Activated CD4-positive, alpha-beta T cell treated with anti-CD3 and anti-CD28 coated beads, Interleukin-2, amount 50 U/mL, for 16 hours (primary cell): ENCODE measurements at regions not wholly inside any gene's neighbourhood (a gene's known extent, or its start where the extent isn't known, plus 50 kb on each side); places are given as distances from the start of the nearest gene placed in this dataset.

Experiments
- DNase-seq: peaks from one replicate; pipeline ENCODE4 v3.0.0-alpha.2; 2020

DNA sequence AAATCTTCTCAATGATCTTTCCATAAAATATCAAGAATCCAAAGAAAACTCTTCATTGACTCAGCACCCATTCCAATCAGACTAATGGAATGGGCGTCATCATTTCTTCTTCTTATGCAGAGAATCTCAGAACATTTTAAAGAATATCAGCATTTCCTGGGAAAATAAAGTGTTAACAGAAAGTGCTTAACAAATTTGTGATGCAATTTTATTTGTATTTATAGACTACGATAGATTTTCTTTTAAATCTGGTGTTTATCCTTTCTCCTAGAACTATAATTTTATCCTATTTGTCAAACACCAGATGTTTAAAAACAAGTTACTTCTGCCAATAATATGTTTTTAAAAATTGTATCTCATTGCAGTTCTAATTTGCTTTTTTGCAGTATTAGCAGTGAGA is 330.7 kb downstream of the COL12A1 start:
- DNase-seq: no peak

DNA sequence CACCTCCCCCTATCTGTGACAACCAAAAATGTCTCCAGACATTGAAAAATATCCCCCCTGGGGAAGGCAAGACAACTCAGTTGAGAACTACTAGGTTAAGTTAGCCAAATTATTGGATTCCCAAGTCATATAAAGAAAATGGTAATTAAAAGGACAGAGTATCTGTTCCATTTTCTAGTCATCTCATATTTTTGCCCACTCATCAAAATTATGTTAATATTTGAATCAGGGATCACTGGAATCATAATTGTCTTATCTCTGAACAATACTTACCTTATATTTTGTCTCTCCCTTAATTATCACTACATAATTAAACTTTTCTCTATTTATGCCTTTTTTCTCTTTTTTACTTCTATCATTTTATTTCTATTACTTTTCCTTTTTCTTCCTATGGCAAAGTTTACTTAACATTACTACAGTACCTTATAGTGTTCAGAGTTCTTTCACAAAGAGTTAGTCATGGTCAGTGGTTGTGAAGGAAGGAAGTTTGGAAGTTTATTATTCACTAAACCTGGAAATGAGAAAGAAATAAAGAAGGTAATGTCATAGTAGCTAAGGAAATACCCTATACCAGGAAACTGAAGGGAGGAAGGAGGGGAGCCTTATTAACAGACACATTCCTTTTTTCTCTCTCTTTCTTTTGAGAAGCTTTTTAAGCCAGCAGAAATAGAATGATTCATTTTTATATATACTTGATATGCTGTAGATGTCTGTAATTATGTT is 332.9 kb downstream of the COL12A1 start:
- DNase-seq: no peak

DNA sequence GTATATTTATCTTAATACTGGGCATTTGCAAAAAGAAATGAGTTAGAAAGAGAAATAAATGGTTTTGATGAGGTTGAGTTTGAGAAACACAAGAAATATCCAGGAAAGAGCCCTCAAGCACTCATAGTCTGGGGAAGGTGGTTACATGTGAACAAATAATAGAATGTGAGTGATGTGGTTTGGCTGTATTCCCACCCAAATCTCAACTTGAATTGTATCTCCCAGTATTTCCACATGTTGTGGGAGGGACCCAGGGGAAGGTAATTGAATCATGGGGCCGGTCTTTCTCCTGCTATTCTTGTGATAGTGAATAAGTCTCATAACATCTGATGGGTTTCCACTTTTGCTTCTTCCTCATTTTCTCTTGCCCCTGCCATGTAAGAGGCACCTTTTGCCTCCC is 334.1 kb downstream of the COL12A1 start:
- DNase-seq: no peak

DNA sequence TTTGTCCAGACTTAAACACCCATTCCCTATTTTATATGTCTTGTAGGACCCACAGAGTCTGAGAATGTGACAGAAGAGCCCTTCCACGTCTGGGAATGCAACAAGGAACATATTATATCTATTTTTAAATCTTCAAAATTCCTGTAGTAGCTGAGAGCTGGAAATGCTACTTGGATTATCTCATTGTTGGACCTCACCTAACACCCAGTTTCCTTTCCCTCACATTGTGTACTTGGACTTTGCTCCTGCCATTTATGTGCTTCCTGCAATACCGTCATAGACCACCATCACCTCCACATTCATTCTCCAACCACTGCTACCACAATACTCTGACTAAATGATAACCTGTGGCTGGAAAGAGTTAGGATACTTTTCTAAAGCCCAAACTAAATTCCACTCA is 335.4 kb downstream of the COL12A1 start:
- DNase-seq: no peak

DNA sequence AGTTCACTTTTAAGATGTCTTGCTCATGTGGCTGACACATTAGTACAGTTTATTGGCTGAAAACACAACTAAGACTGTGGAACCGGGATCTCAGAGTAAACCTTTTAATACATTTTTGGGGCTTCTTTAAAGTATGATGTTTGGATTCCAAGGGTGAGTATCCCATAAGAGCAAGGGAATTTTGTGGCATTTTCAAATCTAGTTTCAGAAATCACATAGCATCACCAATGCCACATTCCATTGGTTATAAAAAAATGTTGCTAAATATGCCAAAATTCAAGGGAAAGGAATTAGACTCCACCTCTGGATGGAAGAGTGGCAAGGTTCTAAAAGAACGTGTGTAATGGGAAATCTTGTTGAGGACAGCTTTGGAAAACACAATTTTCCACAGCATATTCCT is 338.6 kb downstream of the COL12A1 start:
- no peak for DNase-seq

DNA sequence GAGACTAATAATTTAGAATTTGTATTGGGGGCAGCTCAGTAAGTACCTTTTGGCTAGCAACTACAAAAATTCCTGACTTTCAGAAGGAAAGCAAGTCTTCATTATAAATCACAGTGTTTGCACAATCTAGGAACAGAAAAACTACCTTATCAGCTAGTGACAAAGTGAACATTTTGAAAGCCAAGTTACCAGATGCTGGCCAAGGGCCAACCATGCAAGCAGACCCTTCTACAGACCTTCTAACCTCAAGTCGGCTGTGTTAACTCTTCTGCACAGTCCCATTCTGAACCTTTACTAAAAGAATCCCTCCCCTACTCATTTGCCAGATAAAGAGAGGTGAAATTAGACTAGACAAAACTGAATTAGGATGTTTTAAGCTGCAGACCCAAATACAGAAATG is 341.9 kb downstream of the COL12A1 start:
- no peak for DNase-seq

DNA sequence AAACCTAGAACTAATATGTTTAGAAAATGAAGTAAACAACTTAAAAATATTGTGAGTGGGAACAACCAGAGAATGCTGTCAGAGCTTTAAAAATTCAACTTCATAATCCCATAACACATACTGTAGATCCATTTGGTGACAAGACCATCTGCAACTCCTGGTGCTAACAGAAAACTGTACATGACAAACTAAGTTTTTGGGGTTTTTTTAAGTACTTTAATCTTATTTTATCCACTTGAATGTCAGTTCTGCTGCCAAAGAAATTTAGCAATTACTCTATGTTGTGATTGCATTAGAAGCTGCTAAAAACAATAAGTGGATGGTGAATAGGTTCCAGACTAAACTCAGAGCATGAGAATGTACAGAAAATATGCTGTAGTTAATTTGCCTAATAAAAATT is 345.4 kb downstream of the COL12A1 start:
- no peak for DNase-seq

DNA sequence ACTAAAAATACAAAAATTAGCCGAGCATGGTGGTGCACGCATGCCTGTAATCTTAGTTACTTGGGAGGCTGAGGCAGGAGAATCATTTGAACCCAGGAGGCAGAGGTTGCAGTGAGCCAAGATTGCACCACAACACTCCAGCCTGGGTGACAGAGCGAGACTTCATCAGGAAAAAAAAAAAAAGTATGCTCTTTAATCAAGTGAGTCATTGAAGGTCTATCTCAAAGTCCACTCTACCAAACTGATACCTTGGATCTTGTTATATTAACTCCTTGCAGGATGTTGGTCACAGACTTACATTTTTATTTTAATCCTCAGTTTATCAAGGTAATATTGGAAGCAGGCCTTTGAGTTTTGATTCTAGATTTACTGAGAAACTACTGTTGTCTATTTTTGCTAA is 348.7 kb downstream of the COL12A1 start:
- DNase-seq: no peak

DNA sequence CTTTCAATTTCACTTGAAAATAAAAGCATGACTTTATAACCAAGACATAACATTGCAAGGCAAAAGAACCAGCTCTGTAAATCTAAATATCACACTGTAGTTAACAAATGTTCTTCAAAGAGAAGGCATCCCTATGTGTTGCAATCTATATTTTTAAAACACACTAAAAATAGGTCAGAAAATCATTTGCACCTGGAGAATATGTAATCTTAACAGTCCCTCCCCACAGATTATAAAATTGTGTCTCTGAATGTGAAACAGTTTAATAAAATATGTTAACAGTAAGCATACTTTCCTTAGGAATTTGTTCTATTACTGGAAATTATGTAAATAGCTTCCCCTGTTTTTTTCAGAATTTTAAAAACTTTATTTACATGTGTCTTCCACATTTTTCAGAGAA is 351.9 kb downstream of the COL12A1 start:
- DNase-seq: no peak

DNA sequence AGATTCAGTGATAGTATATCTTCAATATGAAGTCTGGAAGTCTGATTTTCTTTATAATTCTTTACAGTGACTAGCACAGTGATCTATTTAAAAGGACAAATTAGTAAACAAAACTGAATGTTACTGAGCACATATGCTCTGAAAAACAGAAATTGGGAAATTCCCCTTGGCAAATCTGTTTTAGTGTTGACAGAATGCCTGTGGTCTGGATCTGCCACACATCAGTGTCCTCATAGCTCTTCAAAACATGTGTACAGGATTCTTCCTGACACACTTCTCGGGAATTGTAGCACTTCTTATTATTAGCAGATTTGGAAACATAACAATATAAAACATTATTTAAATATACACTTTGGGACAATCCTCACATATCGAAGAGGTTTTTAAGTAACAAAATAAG is 354.3 kb downstream of the COL12A1 start:
- DNase-seq: no peak

DNA sequence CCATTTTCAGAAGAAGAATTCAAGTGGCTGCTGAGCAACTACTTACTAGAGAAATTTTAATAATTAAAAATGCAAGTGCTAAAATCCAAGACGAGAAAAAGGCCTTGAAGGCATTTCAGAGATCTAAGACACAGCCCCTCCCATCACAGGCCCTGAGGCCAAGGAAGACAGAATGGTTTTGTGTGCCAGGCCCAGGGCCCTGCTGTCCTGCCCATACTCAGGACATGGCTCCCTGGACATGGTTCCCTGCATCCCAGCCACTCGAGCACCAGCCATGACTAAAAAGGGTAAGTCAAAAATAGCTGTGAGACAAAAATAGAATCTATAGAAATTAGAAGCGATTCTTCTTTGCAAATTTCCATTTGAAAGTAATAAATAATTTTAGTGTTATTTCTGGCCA is 364.9 kb downstream of the COL12A1 start:
- DNase-seq: no peak

DNA sequence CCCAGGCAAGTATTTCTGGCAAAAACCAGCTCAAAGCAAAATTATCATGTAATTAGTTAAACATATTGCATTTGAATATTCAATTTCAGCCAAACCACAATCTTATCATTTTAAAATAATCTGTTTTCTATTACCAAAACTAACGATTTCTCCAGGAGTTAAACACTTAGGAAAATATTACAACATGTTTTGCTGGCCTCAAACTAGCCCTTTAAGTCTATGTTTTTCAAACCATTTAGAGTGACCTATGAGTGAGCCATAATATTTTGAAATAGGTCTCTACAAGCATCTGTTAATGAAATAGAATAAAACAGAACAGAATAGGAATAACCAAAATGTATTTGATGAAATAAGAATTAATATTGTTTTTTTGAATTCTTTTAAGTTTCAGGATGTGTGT is 370.9 kb downstream of the COL12A1 start:
- DNase-seq: no peak

DNA sequence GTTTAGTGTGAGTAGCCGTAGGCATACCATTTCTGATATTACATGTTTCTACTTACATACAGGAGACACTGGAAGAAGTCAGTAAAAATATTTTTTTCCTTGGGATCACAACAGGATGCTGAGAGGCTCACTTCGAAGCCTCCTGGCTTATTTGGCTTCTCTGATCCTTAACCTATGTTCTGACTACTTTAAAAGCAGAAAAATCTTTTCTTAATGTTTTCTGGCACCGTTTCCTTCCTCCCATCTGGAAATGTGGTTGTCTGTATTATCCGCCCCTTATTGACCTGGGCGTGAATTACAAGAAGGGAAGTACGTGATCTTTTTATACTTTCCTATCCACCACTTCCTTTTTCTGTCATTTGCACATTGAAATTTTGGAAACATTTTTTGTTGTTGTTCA is 379.6 kb downstream of the COL12A1 start:
- DNase-seq: no peak

DNA sequence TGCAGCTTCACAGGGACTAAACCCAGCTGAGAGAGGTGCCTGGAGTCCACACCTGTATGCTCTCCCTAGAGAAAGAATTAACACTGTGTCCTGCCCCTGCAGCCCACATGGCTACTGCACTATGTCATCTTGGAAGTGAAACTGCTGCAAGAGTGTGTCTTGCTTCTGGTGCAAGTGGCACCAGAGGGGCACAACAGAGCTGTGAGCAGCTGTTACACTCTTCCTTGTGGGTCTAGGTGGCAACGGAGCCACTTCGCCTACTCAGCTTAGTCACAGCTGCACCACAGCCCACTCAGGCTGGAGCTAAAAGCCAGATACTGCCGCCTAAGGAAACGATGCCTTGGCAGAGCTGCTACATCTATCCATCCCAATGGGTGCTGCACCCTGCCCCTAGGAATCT is 391.4 kb downstream of the COL12A1 start:
- DNase-seq: no peak

DNA sequence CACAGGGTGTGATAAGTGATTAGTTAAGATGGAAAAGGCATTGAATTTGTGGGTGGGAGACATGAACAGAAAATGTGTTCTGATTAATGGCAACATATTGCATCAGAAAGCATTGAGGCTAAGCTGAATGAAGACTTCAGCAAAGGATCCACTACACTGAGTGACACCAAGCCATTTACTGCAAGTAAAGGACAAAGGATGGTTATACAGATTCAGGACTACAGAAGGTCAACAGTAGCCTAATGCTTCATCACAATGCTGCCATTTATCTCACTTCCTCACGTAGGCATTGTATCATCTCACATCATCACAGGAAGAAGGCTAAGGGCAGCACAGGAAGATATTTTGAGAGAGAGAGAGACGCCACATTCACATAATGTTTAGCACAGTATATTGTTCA is 398.2 kb downstream of the COL12A1 start:
- DNase-seq: no peak

DNA sequence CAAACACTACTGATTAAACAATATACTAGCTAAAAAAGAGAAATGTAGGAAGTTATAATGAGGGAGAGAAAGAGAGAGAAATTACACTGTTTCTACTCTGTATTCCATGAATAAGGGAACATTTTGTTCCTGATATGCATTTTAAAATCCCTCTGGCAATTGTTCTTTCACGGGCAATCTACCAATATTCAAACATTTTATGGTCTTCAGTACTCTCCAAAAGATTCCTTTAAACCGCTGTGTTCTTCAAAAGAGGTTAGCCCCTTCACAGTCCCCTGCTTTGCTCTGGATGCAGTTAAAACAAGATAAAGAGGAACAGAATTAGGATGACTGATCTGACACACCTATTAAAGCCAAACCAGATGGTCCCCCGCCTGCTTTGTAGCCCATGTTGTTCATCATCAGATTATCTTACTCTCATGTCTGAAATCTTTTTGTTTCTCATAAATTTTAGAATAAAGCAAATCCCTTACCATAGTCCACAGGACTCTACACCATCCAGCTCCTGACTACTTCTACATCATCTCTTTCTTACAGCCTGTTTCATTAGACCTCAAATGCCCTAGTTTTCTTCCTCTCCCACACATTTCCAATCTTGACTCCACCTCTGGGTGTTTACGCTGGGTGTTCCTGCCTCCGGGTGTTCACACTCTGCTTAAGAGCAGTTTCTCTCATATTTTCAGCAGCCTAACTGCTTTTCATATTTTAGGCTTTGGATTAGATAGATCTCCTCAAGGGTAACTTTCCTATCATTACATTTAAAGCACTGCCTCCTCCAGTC is 399.7 kb downstream of the COL12A1 start:
- no peak for DNase-seq

DNA sequence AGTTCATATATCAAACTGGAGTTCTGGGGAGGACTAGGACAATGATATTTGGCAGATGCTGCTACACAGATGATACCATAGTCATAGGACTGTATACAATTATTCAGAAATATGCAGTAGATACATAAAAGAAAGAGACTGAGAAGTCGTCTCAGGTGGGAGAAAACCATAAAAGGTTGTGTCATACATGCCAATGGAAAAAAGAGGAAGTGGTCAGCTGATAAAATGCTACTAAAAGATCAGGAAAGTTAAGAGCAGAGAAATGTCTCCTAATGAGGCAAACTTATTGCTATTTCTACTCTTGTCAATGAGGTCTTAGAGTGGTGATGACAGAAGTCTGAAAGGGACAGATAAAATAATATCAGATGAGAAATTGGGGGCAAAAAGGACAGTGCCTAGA is 407.6 kb downstream of the COL12A1 start:
- DNase-seq: no peak

DNA sequence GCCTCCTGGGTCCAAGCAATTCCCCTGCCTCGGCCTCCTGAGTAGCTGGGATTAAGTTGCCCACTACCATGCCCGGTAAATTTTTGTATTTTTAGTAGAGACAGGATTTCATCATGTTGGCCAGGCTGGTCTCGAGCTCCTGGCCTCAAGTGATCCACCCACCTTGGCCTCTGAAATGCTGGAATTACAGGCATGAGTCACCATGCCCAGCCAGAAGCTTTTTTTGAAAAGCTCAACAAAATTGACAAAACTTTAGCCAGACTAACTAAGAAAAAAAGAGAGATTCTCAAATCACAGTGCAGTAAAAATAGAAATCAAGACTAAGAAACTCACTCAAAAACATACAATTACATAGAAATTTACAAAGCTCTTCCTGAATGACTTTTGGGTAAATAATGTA is 420.6 kb downstream of the COL12A1 start:
- no peak for DNase-seq

DNA sequence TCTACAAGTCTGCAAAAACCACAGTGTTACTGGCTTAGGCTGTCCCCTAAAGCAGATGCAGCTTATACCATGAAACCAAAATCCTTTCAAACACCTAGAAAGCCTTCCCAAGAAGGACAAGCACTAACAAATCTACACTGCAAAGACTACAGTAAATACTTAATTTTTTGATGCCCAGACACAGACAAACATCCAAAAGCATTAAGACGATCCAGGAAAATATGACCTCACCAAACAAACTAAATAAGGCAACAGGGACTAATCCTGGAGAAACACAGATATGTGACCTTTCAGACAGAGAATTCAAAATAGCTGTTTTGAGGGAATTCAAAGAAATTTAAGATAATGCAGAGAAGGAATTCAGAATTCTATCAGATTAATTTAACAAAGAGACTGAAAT is 423.5 kb downstream of the COL12A1 start:
- DNase-seq: no peak

DNA sequence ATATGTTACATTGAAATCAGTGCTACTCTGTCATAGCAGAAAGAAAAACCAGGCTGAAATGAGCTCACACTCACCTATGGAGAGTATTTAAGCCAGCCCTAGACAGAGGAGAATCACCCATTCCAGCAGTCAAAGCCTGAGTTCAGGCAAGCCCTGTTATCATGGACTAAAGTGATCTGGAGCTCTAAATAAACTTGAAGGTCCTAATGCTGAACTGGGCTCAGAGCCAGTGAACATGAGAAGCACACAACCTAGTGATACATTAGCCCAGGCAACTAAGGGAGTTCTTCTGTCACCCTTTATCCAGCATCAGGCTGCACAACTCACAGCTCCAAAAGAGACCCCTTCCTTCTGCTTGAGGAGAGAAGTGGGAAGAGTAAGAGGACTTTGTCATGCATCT is 425.0 kb downstream of the COL12A1 start:
- DNase-seq: no peak

DNA sequence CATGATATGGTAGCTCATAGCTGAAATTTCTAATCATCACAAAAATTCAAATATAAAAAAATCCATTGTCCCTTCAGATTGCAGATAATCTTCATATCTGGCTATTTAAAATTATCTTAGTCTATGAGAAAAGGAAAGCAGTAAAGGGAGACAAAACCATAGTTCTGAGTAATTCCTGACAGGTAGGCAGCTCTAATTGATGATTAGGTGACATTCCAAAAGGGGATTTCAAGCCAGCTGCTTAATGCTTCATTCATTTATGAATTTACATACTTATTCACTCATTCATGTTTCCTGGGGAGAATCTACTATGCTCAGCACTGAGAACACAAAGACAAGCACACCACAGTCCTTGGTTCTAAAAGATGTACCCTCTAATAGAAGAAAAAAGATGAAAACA is 437.1 kb downstream of the COL12A1 start:
- no peak for DNase-seq

DNA sequence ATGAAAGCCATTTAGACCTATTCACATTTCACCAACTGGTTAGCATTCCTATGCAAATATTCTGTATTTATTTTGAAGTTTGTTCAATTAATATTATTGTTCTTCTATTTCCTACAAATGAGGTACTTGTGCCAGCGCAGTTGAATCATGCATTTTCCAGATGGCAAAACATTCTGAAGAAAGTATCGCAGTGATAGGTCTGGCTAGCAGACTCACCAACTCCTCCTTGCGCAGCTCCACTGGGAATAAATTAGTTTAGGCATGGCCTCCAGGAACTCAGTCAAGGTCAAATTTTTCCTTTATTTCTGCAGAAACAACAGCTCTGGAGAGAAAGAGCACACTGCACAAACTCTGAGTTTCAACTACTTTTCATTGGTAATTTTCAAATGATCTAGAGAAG is 437.7 kb downstream of the COL12A1 start:
- DNase-seq: no peak

DNA sequence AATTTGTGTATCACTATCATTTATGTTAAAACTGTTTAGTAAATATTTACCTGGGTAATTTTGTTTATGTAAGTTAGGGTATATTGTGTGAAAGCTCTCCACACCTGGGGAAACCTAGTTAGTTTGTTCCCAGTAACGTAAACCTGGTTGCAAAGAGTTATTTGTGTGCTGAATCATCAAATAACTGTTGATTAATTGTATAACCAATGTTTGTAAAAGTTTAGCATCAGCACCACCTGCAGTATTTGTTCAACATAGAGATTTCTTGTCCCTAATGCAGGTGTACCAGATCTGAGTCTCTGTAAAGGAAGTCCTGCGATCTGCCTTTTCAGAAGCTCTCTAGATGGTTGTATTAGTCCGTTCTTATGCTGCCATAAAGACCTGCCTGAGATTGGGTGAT is 440.4 kb downstream of the COL12A1 start:
- DNase-seq: no peak

DNA sequence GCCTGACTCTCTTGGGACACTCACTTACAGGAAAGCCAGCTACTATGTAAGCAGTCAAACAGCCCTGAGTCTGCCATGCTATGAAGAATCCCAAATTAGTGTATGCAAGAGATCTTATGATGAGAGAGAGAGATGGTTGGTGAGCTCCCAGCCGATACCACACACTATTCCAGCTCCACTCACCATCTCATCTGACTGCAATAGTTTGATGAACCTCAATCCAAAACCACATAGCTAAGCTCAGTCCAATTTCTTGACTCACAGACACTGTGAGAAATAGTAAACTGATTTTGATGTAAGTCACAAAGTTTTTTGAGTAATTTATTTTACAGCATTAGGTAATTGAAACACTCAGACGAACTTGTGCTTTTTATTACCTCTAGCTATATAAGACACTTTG is 441.4 kb downstream of the COL12A1 start:
- no peak for DNase-seq

DNA sequence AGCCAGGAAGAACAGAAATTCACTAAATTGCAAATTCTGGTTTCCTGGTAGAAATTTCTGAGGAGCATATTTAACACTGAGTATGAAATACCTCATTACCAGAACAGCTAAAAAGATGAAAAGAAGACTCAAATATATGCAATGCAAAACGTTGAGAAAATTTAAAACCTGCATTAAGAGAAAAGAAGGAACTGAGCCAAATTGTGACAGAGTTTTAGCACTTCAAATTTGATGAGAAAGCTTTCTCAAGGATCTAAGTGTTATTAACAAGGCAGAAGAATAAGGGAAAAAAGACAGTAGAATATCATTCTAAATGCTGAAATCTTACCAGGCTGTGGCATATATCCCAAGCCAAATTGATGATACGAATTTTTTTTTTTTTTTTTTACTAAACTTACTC is 443.0 kb downstream of the COL12A1 start:
- DNase-seq: no peak
